Memory B cell (primary cell): ENCODE measurements at regions not wholly inside any gene's neighbourhood (a gene's known extent, or its start where the extent isn't known, plus 50 kb on each side); places are given as distances from the start of the nearest gene placed in this dataset.
"Not testable (repeated sequence)": the region's sequence is repeated elsewhere in the genome, so short reads cannot be mapped to it uniquely, and the experiment has no call there.

ENCODE experiments used
- ATAC-seq: fragments of 150-1000 bp; cut with Tn5 transposase; 2 replicates; pipeline ENCODE4 v1.10.0; 2021; ENCODE audit warnings: low read depth, mild to moderate bottlenecking, moderate library complexity
- DNase-seq, 2 donors: peaks; one replicate each; pipeline ENCODE4 v3.0.0; 2022; ENCODE audit warnings: low spot score in 2 of 2
- H3K27ac Mint-ChIP-seq: one replicate; pipeline ENCODE4 v1.8.0; 2022; ENCODE audit warnings: mild to moderate bottlenecking, moderate library complexity, mixed read lengths
- H3K27me3 Mint-ChIP-seq: one replicate; pipeline ENCODE4 v1.8.0; 2022; ENCODE audit warnings: mixed read lengths
- H3K36me3 Mint-ChIP-seq: one replicate; pipeline ENCODE4 v1.8.0; 2022; ENCODE audit warnings: mild to moderate bottlenecking, mixed read lengths
- H3K4me1 Mint-ChIP-seq: one replicate; pipeline ENCODE4 v1.8.0; 2022; ENCODE audit warnings: mixed read lengths
- H3K4me3 Mint-ChIP-seq: one replicate; pipeline ENCODE4 v1.8.0; 2022; ENCODE audit warnings: mild to moderate bottlenecking, moderate library complexity, mixed read lengths
- H3K9me3 Mint-ChIP-seq: one replicate; pipeline ENCODE4 v1.8.0; 2022; ENCODE audit warnings: mixed read lengths

DNA sequence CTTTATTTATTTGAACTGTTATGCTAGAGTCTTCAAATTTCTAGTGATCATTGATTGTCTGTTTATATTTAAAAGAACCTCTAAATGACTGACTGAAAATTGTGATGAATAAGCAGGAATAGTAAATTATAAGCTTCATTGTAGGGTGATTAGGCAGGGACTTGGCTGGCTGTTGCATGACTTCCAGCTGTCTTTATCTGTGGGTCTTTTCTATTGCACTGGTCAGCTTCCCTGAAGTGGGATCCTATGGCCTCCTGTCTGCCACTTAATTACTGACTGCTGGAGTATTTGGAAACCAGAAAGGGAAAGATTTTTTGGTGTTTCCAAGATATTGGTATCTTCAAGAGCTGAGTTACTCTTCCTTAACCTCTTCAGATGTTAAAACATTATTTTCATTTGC, 123.0 kb upstream of the CCNH start:
- no peak overlapping the region for H3K27ac Mint-ChIP-seq
- no peaks in the 10 kb centered on the region for H3K9me3 Mint-ChIP-seq
- H3K4me3 Mint-ChIP-seq = no peak overlapping the region
- ATAC-seq (no peak), DNase-seq (no peak)
- H3K27me3 Mint-ChIP-seq = no peaks in the 10 kb centered on the region
- H3K36me3 Mint-ChIP-seq = no peaks in the 10 kb centered on the region
- no peaks in the 10 kb centered on the region for H3K4me1 Mint-ChIP-seq

DNA sequence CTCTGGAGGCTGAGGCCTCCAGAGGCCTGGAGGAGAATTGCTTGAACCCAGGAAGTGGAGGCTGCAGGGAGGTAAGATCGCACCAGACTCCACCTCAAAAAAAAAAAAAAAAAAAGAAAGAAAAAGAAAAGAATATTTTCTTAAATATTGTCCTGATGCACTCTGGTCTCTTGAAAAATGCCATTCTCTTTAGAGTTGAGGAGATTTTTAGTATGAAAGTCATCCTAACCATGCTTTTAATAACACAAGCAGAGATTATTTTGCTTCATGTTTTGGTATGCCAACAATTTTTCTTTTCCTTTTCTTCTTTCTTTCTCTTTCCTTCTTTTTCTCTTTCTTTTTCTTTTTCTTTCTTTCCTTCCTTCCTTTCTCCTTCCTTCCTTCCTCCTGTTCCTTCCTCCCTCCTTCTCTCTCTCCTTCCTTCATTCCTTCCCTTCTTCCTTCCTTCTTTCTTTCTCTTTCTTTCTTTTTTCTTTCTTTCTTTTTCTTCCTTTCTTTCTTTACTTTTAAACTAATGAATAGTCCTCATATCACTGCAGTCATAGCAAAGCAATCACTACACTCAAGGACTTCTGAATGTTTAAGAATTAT, 116.9 kb upstream of the CCNH start:
- Mint-ChIP-seq H3K9me3 (no peaks in the 10 kb centered on the region), H3K27me3 (no peaks in the 10 kb centered on the region), H3K4me3 (no peak overlapping the region), H3K36me3 (no peaks in the 10 kb centered on the region), H3K27ac (no peak overlapping the region), H3K4me1 (no peaks in the 10 kb centered on the region)
- no peak for ATAC-seq
- no peak for DNase-seq

DNA sequence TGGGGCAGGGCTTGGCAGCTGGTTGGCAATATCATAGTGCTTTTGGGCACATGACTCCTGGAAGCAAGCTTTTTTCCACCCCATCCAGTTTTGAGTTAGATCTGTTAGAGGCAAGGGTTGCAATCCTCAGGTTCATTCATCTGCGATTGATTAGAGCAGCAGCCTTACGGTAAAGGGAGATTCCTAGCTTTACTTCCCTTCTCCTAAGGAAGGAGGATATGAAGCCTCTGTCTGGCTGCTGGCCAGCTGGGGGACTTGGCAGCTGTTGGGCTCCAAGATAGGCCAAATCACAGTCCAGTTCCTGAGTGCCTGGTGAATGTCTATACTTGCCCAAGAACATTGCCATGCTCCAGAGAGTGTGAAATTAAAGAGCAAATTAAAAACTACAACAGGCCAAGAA, 113.4 kb upstream of the CCNH start:
- Mint-ChIP-seq H3K9me3 (no peaks in the 10 kb centered on the region), H3K4me1 (no peaks in the 10 kb centered on the region), H3K27me3 (no peaks in the 10 kb centered on the region), H3K27ac (no peak overlapping the region), H3K4me3 (no peak overlapping the region), H3K36me3 (no peaks in the 10 kb centered on the region)
- ATAC-seq (no peak), DNase-seq (no peak)

DNA sequence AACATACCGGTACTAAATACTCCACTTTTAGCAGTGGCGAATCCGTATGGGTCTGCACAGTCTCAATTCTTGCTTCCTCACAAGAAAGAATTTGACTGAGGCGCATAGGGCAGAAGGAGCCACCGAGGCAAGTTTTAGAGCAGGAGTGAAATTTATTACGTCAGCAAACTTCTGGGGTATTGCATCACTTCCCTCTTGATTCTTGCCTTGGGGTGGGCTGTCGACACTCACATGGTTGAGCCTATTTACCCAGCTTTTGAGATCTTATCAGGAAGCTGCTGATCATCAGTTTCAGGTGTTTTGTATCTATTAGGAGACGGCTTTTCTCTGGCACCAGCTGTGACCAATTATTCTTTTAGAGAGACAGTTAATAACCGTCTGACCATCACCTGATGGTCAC, 111.5 kb upstream of the CCNH start:
- H3K4me1 Mint-ChIP-seq = no peaks in the 10 kb centered on the region
- no peak overlapping the region for H3K27ac Mint-ChIP-seq
- no peaks in the 10 kb centered on the region for H3K9me3 Mint-ChIP-seq
- H3K36me3 Mint-ChIP-seq = no peaks in the 10 kb centered on the region
- ATAC-seq (no peak), DNase-seq (no peak)
- H3K4me3 Mint-ChIP-seq = no peak overlapping the region
- no peaks in the 10 kb centered on the region for H3K27me3 Mint-ChIP-seq

DNA sequence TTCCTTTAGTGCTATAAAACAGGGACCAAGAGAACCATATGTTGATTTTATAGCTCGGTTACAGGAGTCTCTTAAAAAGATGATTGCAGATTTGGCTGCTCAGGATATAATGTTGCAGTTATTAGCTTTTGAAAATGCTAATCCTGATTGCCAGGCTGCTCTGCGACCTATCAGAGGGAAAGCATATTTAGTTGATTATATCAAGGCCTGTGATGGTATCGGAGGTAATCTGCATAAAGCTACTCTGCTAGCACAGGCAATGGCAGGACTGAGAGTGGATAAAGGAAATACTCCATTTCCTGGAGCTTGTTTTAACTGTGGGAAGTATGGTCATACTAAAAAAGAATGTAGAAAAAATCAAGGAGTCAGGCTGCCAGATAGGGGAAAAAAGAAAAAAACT, 99.0 kb upstream of the CCNH start:
- not testable (repeated sequence) for DNase-seq, H3K27me3 Mint-ChIP-seq, H3K4me3 Mint-ChIP-seq, ATAC-seq, H3K36me3 Mint-ChIP-seq, H3K4me1 Mint-ChIP-seq, H3K27ac Mint-ChIP-seq
- peaks cover 13% of the 10 kb centered on the region for H3K9me3 Mint-ChIP-seq

DNA sequence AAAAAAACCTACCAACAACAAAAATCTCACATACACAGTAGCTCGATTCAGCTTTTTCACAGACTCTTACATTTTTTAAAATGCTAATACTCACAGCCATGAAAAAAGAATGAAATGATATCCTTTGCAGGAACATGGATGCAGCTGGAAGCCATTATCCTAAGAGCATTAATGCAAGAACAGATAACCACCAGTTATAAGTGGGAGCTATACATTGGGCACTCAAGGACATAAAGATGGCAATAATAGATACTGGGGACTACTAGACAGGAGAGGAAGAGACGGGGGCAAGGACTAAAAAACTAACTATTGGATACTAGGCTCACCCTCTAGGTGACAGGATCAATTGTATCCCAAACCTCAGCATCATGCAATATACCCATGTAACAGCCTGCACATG, 90.3 kb upstream of the CCNH start:
- H3K4me3 Mint-ChIP-seq = no peak overlapping the region
- DNase-seq = no peak
- H3K27ac Mint-ChIP-seq = no peak overlapping the region
- H3K4me1 Mint-ChIP-seq = no peaks in the 10 kb centered on the region
- peaks cover 6% of the 10 kb centered on the region for H3K27me3 Mint-ChIP-seq
- peaks cover 4% of the 10 kb centered on the region for H3K9me3 Mint-ChIP-seq
- ATAC-seq = no peak
- no peaks in the 10 kb centered on the region for H3K36me3 Mint-ChIP-seq

DNA sequence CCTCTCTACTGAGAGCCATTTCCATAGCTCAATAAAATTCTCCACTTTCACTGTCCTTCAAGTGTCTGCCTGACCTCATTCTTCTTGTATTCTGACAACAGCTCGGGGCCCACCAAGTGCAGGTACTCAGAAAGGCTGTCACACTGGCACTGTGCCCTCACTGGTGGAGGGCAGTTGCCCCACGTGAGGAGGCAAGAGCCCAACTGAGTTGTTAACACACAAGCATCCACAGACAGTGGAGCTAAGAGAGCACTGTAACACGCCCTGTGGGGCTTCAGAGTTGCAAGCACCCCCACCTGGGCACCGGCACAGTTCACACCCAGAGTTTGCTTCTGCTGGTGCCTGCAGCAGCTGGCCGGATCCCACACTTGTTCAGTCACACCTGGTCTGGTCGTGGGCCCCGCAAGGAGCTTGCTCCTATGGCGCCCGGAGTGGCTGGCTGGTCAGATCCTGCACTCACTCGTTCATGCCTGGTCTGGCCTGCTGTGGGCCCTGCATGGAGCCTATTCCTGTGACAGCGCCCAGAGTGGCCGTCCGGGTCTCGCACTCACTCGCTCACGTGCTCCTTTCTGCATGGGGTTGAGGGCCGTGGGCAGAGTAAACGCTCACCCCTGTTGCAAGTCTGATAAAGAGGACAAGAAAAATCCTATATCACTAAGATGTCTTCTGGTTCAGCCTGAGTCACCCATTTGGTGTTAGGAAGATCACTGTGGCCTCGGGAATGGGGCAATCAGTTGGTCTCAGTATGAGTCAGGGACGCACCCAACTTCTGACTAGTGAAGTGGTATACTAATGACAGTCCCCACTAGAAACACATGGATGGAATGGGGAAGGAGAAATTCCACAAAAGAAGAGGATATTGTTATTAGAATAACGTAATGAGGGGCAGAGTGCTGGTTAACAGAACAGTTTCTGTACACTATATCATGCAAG, 87.0 kb upstream of the CCNH start:
- peaks cover 8% of the 10 kb centered on the region for H3K27me3 Mint-ChIP-seq
- H3K4me3 Mint-ChIP-seq = no peak overlapping the region
- peaks cover 2% of the 10 kb centered on the region for H3K9me3 Mint-ChIP-seq
- no peaks in the 10 kb centered on the region for H3K4me1 Mint-ChIP-seq
- ATAC-seq (no peak), DNase-seq (no peak)
- H3K36me3 Mint-ChIP-seq = no peaks in the 10 kb centered on the region
- H3K27ac Mint-ChIP-seq = no peak overlapping the region
